GM18909 (cell line): ENCODE measurements at regions not wholly inside any gene's neighbourhood (a gene's known extent, or its start where the extent isn't known, plus 50 kb on each side); places are given as distances from the start of the nearest gene placed in this dataset.
A peak's percentile ranks its signal among the peaks of the same experiment; 100 is the strongest.
"Not testable (repeated sequence)": the region's sequence is repeated elsewhere in the genome, so short reads cannot be mapped to it uniquely, and the experiment has no call there.

Experiments
- ATAC-seq: cut with Tn5 transposase; IDR thresholded peaks from one replicate; pipeline ENCODE4 v1.9.1; 2021; ENCODE audit warnings: mild to moderate bottlenecking; ENCODE audit not compliant: unreplicated experiment, poor library complexity

- no peak for ATAC-seq
These were observed 115.4 kb downstream of the PFDN4 start for GRCh38 chr20:54323227-54323734.

- ATAC-seq, result no peak
These were observed 116.2 kb downstream of the PFDN4 start for GRCh38 chr20:54324041-54324440.

GRCh38 chr20:54324652-54325285 lies 116.9 kb downstream of the PFDN4 start:
- no peak for ATAC-seq

DNA sequence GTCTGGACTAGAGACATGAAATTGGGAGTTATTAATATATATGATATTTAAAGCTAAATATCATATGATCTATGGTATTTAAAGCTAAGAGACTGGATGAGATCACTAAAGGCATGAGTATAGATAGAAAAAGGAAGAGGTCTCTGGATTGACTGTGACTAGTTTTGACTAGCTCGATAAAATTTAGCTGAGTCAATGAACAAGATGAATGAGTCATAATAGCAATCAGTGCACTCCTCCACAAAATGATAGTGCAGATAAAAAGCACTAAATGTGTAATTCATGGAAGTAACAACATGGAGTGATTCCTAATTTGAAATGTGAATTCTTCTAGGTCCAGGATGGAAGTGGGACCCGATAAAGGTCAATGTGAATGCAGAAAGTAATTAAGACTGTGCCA lies 127.4 kb downstream of the PFDN4 start:
- no peak for ATAC-seq

DNA sequence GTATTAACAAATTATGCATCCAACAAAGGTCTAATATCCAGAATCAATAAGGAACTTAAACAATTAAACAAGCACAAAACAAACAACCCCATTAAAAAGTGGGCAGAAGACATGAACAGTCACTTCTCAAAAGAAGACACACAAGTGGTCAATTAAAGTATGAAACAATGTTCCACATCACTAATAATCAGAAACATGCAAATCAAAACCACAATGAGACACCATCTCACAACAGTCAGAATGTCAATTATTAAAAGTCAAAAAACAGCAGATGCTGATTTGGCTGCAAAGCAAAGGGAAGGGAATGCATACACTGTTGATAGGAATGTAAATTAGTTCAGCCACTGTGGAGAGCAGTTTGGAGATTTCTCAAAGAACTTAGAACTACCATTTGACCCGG lies 129.3 kb downstream of the PFDN4 start:
- no peak for ATAC-seq

GRCh38 chr20:54339093-54339492 lies 131.2 kb downstream of the PFDN4 start:
- ATAC-seq, result peak; percentile 47

- ATAC-seq, result no peak
These were observed 132.3 kb downstream of the PFDN4 start for GRCh38 chr20:54340206-54340605.

- no peak for ATAC-seq
These were observed 132.8 kb downstream of the PFDN4 start for GRCh38 chr20:54340667-54341081.

DNA sequence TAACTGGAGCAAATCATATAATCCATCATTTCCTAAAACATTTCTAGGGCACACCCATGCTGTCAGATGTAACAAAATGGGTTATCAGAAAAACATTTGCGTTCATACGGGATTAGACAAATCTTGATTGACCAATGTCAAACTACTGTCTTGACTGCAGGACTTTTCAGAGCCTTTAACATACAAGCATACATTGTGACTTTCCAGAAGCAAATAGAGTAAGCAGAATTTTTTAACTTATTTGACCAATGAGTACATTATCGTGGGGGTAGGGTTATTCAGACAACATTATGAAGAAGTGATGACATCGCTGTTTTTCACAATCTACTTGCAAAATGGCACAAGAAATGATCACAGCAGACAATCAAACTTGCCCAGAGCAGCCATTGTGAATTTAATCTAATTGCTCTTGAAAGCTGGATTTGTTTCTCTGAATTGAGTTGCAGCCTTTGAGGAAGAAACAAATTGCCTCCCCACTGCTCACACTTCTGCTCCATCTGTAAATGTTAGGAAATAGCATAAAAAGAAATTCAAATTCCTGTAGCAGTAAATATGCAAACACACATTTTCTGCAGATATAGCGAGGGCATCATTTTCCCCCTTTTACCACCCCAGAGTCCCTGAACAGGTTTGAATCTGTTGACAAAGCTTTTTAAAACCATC lies 133.0 kb upstream of the DOK5 start:
- no peak for ATAC-seq

- ATAC-seq, result no peak
These were observed 132.3 kb upstream of the DOK5 start for GRCh38 chr20:54343099-54343498.

DNA sequence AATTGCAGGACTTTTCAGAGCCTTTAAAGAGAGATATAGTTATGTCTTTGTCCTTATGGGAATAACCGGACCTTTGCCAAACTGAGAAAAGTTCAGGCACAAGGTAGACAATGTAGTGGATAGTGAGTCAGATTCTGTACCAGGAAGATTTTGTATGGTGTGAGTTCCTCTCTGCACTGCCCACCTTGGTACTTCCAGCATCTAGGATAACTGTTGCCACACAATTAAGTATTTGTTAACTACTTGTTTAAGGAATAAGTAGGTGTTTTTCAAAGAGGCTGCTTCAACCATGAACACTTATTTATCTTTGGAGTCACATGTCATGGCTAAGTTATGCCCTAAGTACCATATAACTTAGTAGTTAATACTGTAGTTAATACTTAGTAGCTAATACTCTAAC lies 131.8 kb upstream of the DOK5 start:
- no peak for ATAC-seq

DNA sequence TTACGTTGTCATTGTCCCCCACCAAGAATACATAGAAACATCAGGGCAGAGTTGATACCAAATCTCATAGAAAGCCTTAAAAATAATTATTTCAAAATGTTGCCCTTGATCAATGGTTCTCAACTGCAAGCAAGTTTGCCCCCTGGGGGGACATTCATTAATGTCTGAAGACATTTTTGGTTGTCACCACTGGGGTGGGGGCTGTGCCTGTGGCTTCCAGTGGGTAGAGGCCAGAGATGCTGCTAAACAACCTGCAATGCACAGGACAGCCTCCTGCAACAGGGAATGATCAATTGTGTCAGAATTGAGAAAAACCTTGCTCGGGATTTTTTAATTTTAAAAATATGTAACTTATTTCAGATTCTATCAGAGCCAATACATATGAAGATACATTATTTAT lies 130.6 kb upstream of the DOK5 start:
- ATAC-seq, result no peak

GRCh38 chr20:54345301-54345724 lies 130.1 kb upstream of the DOK5 start:
- peak; percentile 89 for ATAC-seq

DNA sequence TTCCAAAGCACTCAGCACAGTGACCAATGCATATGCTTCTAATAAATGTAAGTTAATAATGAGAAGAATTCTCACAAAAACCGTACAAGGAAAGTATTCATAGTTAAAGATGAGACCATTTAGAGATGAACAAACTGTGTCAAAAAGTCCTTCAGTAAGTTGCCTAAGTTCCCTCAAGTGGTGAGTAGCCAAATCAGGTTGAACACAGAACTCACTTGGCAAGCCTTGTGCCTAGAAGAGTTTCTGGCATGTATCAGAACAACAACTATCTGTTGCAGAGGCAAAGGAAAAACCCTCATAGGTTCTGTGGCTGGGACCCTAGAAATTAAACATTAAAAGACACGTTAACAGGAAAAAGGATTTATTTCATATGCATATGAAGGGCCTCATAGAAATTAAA lies 129.6 kb upstream of the DOK5 start:
- peak; percentile 4 for ATAC-seq

DNA sequence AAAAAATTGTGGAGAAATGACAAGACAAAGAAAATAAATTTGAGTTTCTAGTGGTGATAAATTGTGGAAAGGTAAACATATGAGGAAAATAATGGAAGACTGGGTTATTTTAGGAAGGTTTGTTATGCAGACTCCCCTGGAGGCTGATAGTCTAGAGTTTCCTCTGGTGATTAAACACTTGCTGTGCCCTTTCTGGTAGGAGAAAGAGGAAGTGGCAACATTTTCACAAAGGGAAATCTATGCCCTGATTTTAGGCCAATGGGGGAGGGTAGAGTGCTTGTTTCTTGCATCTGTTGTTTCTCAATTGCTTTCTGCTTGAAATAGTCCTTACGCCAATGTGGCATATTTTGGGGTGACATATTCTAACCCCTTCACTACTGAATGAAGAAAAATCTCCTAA lies 129.1 kb upstream of the DOK5 start:
- no peak for ATAC-seq

DNA sequence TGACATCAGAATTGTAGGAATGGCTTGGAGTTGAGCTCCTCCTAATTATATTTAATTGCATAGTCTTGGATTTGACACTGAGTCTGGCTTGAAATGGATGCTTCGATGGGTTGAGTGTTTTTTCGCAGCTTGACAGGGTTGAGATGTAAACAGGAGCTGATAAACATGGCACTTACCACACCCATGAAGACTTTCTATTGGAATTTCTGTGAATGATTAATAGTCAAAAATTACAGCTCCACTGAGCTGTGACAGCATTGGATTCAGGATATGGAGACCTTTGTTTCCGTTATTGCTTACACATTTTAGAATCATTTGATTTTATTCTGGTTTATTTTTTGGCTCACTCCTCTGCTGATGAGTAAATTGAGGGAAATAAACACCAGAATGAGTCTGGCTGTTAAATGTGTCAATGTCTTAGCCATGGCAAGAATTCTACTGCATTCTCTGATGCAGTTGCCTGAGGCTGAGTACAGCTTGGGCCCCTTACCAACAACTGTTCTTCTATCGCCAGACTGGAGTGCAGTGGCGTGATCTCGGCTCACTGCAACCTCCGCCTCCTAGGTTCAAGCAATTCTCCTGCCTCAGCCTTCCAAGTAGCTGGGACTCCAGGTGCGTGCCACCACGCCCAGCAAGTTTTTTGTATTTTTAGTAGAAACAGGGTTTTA lies 128.1 kb upstream of the DOK5 start:
- ATAC-seq, result no peak

GRCh38 chr20:54350415-54350814 lies 125.0 kb upstream of the DOK5 start:
- ATAC-seq, result no peak

- no peak for ATAC-seq
These were observed 123.8 kb upstream of the DOK5 start for GRCh38 chr20:54351371-54352136.

- ATAC-seq, result not testable (repeated sequence)
These were observed 122.9 kb upstream of the DOK5 start for GRCh38 chr20:54352541-54352940.

DNA sequence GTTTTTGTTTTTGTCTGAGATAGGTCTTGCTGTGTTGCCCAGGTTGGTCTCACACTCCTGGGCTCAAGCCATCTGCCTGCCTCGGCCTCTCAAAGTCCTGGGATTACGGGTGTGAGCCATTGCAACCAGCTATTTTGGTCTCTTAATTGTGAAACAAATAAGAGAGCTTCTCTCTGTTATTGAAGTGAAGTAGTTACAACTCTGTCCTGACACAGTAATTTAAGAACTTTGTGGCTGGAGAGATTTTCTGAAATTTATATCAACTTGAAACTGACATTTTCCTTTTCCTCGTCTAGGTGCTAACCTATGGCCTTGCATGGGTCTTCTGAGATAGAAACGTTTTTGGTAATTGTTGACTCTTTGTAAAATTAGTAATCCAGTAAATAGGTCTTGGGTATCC lies 122.1 kb upstream of the DOK5 start:
- ATAC-seq, result no peak
